Non-pigmented ciliary epithelial cell (primary cell): ENCODE measurements at regions not wholly inside any gene's neighbourhood (a gene's known extent, or its start where the extent isn't known, plus 50 kb on each side); places are given as distances from the start of the nearest gene placed in this dataset.

Source experiments
- DNase-seq: peaks from one replicate; pipeline ENCODE4 v3.0.0-alpha.2; 2010; ENCODE audit warnings: low read depth

- DNase-seq: no peak
Measured at GRCh38 chr4:178288462-178288861, 846.2 kb upstream of the AGA start.

GRCh38 chr4:178293601-178294000, 851.4 kb upstream of the AGA start:
- DNase-seq: no peak

GRCh38 chr4:178296669-178297068, 854.4 kb upstream of the AGA start:
- no peak for DNase-seq

GRCh38 chr4:178306565-178306964, 864.3 kb upstream of the AGA start:
- no peak for DNase-seq

- DNase-seq: no peak
Measured at GRCh38 chr4:178309890-178310289, 867.7 kb upstream of the AGA start.

- no peak for DNase-seq
Measured at GRCh38 chr4:178311997-178312396, 869.8 kb upstream of the AGA start.

- no peak for DNase-seq
Measured at GRCh38 chr4:178314287-178314686, 872.0 kb upstream of the AGA start.

GRCh38 chr4:178316211-178316610, 874.0 kb upstream of the AGA start:
- no peak for DNase-seq

GRCh38 chr4:178320003-178320402, 877.8 kb upstream of the AGA start:
- DNase-seq: no peak

GRCh38 chr4:178322524-178323183, 880.4 kb upstream of the AGA start:
- no peak for DNase-seq

- DNase-seq: no peak
Measured at GRCh38 chr4:178329226-178329872, 887.1 kb upstream of the AGA start.

GRCh38 chr4:178333355-178333754, 891.1 kb upstream of the AGA start:
- DNase-seq: no peak

GRCh38 chr4:178339769-178340168, 897.5 kb upstream of the AGA start:
- no peak for DNase-seq

GRCh38 chr4:178340468-178340867, 898.2 kb upstream of the AGA start:
- DNase-seq: no peak

GRCh38 chr4:178344096-178344495, 901.9 kb upstream of the AGA start:
- DNase-seq: no peak

GRCh38 chr4:178347111-178347510, 904.9 kb upstream of the AGA start:
- DNase-seq: no peak

GRCh38 chr4:178349601-178350000, 907.4 kb upstream of the AGA start:
- no peak for DNase-seq

- DNase-seq: no peak
Measured at GRCh38 chr4:178351185-178351584, 908.9 kb upstream of the AGA start.

- DNase-seq: no peak
Measured at GRCh38 chr4:178356725-178357124, 914.5 kb upstream of the AGA start.

- DNase-seq: no peak
Measured at GRCh38 chr4:178385481-178385880, 943.2 kb upstream of the AGA start.

GRCh38 chr4:178387756-178388155, 945.5 kb upstream of the AGA start:
- DNase-seq: no peak

- no peak for DNase-seq
Measured at GRCh38 chr4:178395798-178396197, 953.6 kb upstream of the AGA start.

GRCh38 chr4:178412455-178412854, 970.2 kb upstream of the AGA start:
- no peak for DNase-seq

GRCh38 chr4:178414042-178414441, 971.8 kb upstream of the AGA start:
- no peak for DNase-seq
